Erythroblast (primary cell): ENCODE measurements at regions not wholly inside any gene's neighbourhood (a gene's known extent, or its start where the extent isn't known, plus 50 kb on each side); places are given as distances from the start of the nearest gene placed in this dataset.

Experiments used
- GATA1 ChIP-seq: IDR thresholded peaks from 2 replicates; pipeline ENCODE4 v1.6.1; 2011; ENCODE audit warnings: low read depth, mild to moderate bottlenecking, control low read depth, low read length, moderate library complexity
- POLR2A ChIP-seq: IDR thresholded peaks from 2 replicates; pipeline ENCODE4 v1.6.1; 2011; ENCODE audit warnings: mild to moderate bottlenecking, low read length

GRCh38 chr3:99473321-99473751 is 165.1 kb upstream of the COL8A1 start:
- TF ChIP-seq POLR2A (no peak), GATA1 (no peak)
